Sciatic nerve (tissue), 2 donors: ENCODE measurements at regions not wholly inside any gene's neighbourhood (a gene's known extent, or its start where the extent isn't known, plus 50 kb on each side); places are given as distances from the start of the nearest gene placed in this dataset.

Source experiments
- ATAC-seq: fragments of 200-7000 bp; cut with Tn5 transposase; one replicate; pipeline ENCODE4 v1.9.1; 2020; ENCODE audit warnings: mild to moderate bottlenecking, moderate library complexity
- DNase-seq: peaks from one replicate; pipeline ENCODE4 v3.0.0-alpha.2; 2020; ENCODE audit warnings: low spot score
- intact Hi-C: fragments of 100-400 bp; cut with DNase I; formaldehyde crosslinking; loops from one replicate; pipeline ENCODE4 v1.14.2; 2022
- donor health status: DM: no; HTN: no; CAD: no.
- donor health status: DM: no; HTN: no; CAD: no.

GRCh38 chr7:155138204-155138603 is 68.1 kb downstream of the HTR5A start:
- ATAC-seq (no peak), DNase-seq (no peak)
- intact Hi-C loops = no loop called here

GRCh38 chr7:155141562-155141961 is 71.4 kb downstream of the HTR5A start:
- ATAC-seq (no peak), DNase-seq (no peak)
- intact Hi-C loops = no loop called here

- ATAC-seq = no peak
Measured at GRCh38 chr7:155143381-155143780, 73.3 kb downstream of the HTR5A start.

GRCh38 chr7:155144371-155144770 is 74.2 kb downstream of the HTR5A start:
- DNase-seq (no peak), ATAC-seq (no peak)

More at GRCh38 chr7:155143381-155143780, 73.3 kb downstream of the HTR5A start:
- DNase-seq = no peak
- intact Hi-C loops = no loop called here

GRCh38 chr7:155145477-155146255 is 75.5 kb downstream of the HTR5A start:
- intact Hi-C loops = no loop called here
- ATAC-seq (no peak), DNase-seq (no peak)

More at GRCh38 chr7:155144371-155144770, 74.2 kb downstream of the HTR5A start:
- intact Hi-C loops = no loop called here

- intact Hi-C loops = no loop called here
- DNase-seq (no peak), ATAC-seq (no peak)
Measured at GRCh38 chr7:155147172-155147571, 77.0 kb downstream of the HTR5A start.

- intact Hi-C loops = no loop called here
- ATAC-seq (no peak), DNase-seq (no peak)
Measured at GRCh38 chr7:155147624-155148023, 77.5 kb downstream of the HTR5A start.

GRCh38 chr7:155153676-155154075 is 83.6 kb downstream of the HTR5A start:
- intact Hi-C loops = no loop called here
- no peak for DNase-seq
- no peak for ATAC-seq

GRCh38 chr7:155154586-155154985 is 84.5 kb downstream of the HTR5A start:
- intact Hi-C loops = no loop called here
- ATAC-seq = no peak
- no peak for DNase-seq

- ATAC-seq (no peak), DNase-seq (no peak)
- intact Hi-C loops = no loop called here
Measured at GRCh38 chr7:155161690-155162089, 91.6 kb downstream of the HTR5A start.

- intact Hi-C loops = no loop called here
- no peak for ATAC-seq
- DNase-seq = no peak
Measured at GRCh38 chr7:155162422-155162821, 92.3 kb downstream of the HTR5A start.

GRCh38 chr7:155163696-155164095 is 93.6 kb downstream of the HTR5A start:
- no peak for ATAC-seq
- no peak for DNase-seq
- intact Hi-C loops = no loop called here

- DNase-seq = no peak
- intact Hi-C loops = no loop called here
- ATAC-seq = no peak
Measured at GRCh38 chr7:155164316-155164715, 94.2 kb downstream of the HTR5A start.

- no peak for DNase-seq
- no peak for ATAC-seq
- intact Hi-C loops = no loop called here
Measured at GRCh38 chr7:155166108-155166507, 96.0 kb downstream of the HTR5A start.

- intact Hi-C loops = no loop called here
- peak; percentile 49 for ATAC-seq
- no peak for DNase-seq
Measured at GRCh38 chr7:155166673-155167370, 96.7 kb downstream of the HTR5A start.

- intact Hi-C loops = no loop called here
- no peak for ATAC-seq
- DNase-seq = no peak
Measured at GRCh38 chr7:155167706-155168365, 97.7 kb downstream of the HTR5A start.

- intact Hi-C loops = no loop called here
- DNase-seq = no peak
- no peak for ATAC-seq
Measured at GRCh38 chr7:155168597-155169480, 98.7 kb downstream of the HTR5A start.

GRCh38 chr7:155169498-155170065 is 99.5 kb downstream of the HTR5A start:
- intact Hi-C loops = no loop called here
- DNase-seq (no peak), ATAC-seq (no peak)

- no peak for ATAC-seq
- DNase-seq = no peak
- intact Hi-C loops = no loop called here
Measured at GRCh38 chr7:155170331-155170730, 100.2 kb downstream of the HTR5A start.
